OCI-LY7 (cell line): ENCODE measurements at regions not wholly inside any gene's neighbourhood (a gene's known extent, or its start where the extent isn't known, plus 50 kb on each side); places are given as distances from the start of the nearest gene placed in this dataset.

ENCODE experiments used
- BruUV-seq: library from RNA; stranded (reverse); fragments of 400-500 nt; replicated peaks from 2 replicates; lab custom pipeline; 2021; lab: Mats Ljungman, UMichigan
- CTCF ChIA-PET: fragments of 300-600 bp; sonication (Branson Sonifier 250); formaldehyde crosslinking; loops from one replicate; lab custom pipeline; 2022; ENCODE audit warnings: antibody characterized with exemption; ENCODE audit not compliant: unreplicated experiment; lab: Charles Lee
- POLR2A ChIA-PET: fragments of 300-600 bp; sonication (Branson Sonifier 250); formaldehyde crosslinking; loops from one replicate; lab custom pipeline; 2022; ENCODE audit warnings: antibody characterized with exemption; lab: Charles Lee
- DNase-seq: peaks from one replicate; pipeline ENCODE4 v3.0.0-alpha.2; 2015; ENCODE audit warnings: low spot score
- H2AFZ ChIP-seq: fragments of 200-600 bp; sonication (generic), shearing (Covaris generic); 2 replicates; pipeline ENCODE4 v1.6.1; 2014; ENCODE audit warnings: mild to moderate bottlenecking, antibody characterized with exemption, low read length, moderate library complexity
- H3K27ac ChIP-seq: fragments of 200-600 bp; sonication (generic); 2 replicates; pipeline ENCODE4 v1.5.1; 2014; ENCODE audit warnings: mixed run types, low read depth, mild to moderate bottlenecking, moderate library complexity, low read length, inconsistent platforms; ENCODE audit not compliant: poor library complexity, severe bottlenecking
- H3K36me3 ChIP-seq: fragments of 200-600 bp; sonication (generic); 2 replicates; pipeline ENCODE4 v1.6.1; 2014; ENCODE audit warnings: mild to moderate bottlenecking, antibody characterized with exemption, low read length, moderate library complexity, mixed read lengths; ENCODE audit not compliant: insufficient read depth
- H3K4me1 ChIP-seq: fragments of 200-600 bp; sonication (generic); 2 replicates; pipeline ENCODE4 v1.5.1; 2014; ENCODE audit warnings: mild to moderate bottlenecking, low read length; ENCODE audit not compliant: insufficient read depth, poor library complexity, severe bottlenecking
- H3K4me2 ChIP-seq: fragments of 200-600 bp; sonication (generic); 2 replicates; pipeline ENCODE4 v1.6.1; 2014; ENCODE audit warnings: mild to moderate bottlenecking, low read length
- H3K4me3 ChIP-seq: fragments of 200-600 bp; sonication (generic); 2 replicates; pipeline ENCODE4 v1.5.1; 2014; ENCODE audit warnings: mild to moderate bottlenecking, low read depth, low read length; ENCODE audit not compliant: poor library complexity, severe bottlenecking
- H3K79me2 ChIP-seq: fragments of 200-600 bp; sonication (generic); 2 replicates; pipeline ENCODE4 v1.6.1; 2016; ENCODE audit warnings: low read depth, mild to moderate bottlenecking, low read length, moderate library complexity, mixed read lengths; ENCODE audit not compliant: insufficient read depth
- H3K9me2 ChIP-seq: fragments of 200-600 bp; sonication (generic); 2 replicates; pipeline ENCODE4 v1.6.1; 2016; ENCODE audit warnings: mild to moderate bottlenecking, low read length, mixed read lengths; ENCODE audit not compliant: insufficient read depth
- H3K9me3 ChIP-seq: fragments of 200-600 bp; sonication (generic); 2 replicates; pipeline ENCODE4 v1.6.1; 2014; ENCODE audit warnings: mild to moderate bottlenecking, mixed run types, low read length, mixed read lengths
- H4K20me1 ChIP-seq: fragments of 200-600 bp; sonication (generic); 2 replicates; pipeline ENCODE4 v1.6.1; 2014; ENCODE audit warnings: mild to moderate bottlenecking, antibody characterized with exemption, low read length, moderate library complexity, mixed read lengths; ENCODE audit not compliant: insufficient read depth
- CTCF ChIP-seq: fragments of 200-600 bp; sonication (generic); conservative IDR thresholded peaks from 2 replicates; pipeline ENCODE4 v1.5.1; 2014; ENCODE audit warnings: mild to moderate bottlenecking, antibody characterized with exemption, low read length, moderate library complexity, mixed read lengths
- EZH2phosphoT487 ChIP-seq: fragments of 200-600 bp; sonication (generic); IDR thresholded peaks from 2 replicates; pipeline ENCODE4 v1.6.1; 2018; ENCODE audit warnings: low read depth, borderline replicate concordance, mild to moderate bottlenecking, mixed run types, antibody characterized with exemption, low read length, moderate library complexity, mixed read lengths
- intact Hi-C: fragments of 100-400 bp; cut with micrococcal nuclease; formaldehyde crosslinking; loops from one replicate; pipeline ENCODE4 v1.10.0; 2022; ENCODE audit not compliant: unreplicated experiment

- BruUV-seq = no TSS peak
- intact Hi-C loops = no loop called here
Measured at GRCh38 chr5:2909035-2909434, 157.6 kb upstream of the IRX2 start.

GRCh38 chr5:2908086-2908485, 156.6 kb upstream of the IRX2 start:
- no peaks in the 10 kb centered on the region for H3K9me2 ChIP-seq

More at GRCh38 chr5:2909035-2909434, 157.6 kb upstream of the IRX2 start:
- Histone ChIP-seq H3K36me3 (no peaks in the 10 kb centered on the region), H4K20me1 (no peaks in the 10 kb centered on the region), H3K79me2 (no peaks in the 10 kb centered on the region), H3K27ac (no peak overlapping the region), H3K4me3 (no peak overlapping the region), H3K9me3 (no peaks in the 10 kb centered on the region), H3K9me2 (no peaks in the 10 kb centered on the region), H3K4me1 (no peaks in the 10 kb centered on the region), H2AFZ (no peak overlapping the region), H3K4me2 (no peak overlapping the region)
- TF ChIP-seq EZH2phosphoT487 = no peak
- TF ChIP-seq CTCF = no peak
- no peak for DNase-seq
- CTCF ChIA-PET = no interaction called here
- POLR2A ChIA-PET = interaction anchor here (0.9 kb wide), 1 partner anchor 190 kb away, joined by 3 read pairs; no protein-coding TSS in a partner anchor

More at GRCh38 chr5:2908086-2908485, 156.6 kb upstream of the IRX2 start:
- BruUV-seq = no TSS peak
- intact Hi-C loops = no loop called here
- TF ChIP-seq CTCF (no peak), EZH2phosphoT487 (no peak)
- H3K27ac ChIP-seq = no peak overlapping the region
- H3K4me3 ChIP-seq = no peak overlapping the region
- no peaks in the 10 kb centered on the region for H3K36me3 ChIP-seq
- CTCF ChIA-PET = no interaction called here
- H4K20me1 ChIP-seq = no peaks in the 10 kb centered on the region
- H3K79me2 ChIP-seq = no peaks in the 10 kb centered on the region
- H3K4me2 ChIP-seq = no peak overlapping the region
- no peak overlapping the region for H2AFZ ChIP-seq
- POLR2A ChIA-PET = interaction anchor here (0.9 kb wide), 1 partner anchor 189 kb away, joined by 3 read pairs; no protein-coding TSS in a partner anchor
- H3K4me1 ChIP-seq = no peaks in the 10 kb centered on the region
- H3K9me3 ChIP-seq = no peaks in the 10 kb centered on the region
- DNase-seq = no peak
